ENCODE measurements at regions not wholly inside any gene's neighbourhood (a gene's known extent, or its start where the extent isn't known, plus 50 kb on each side); places are given as distances from the start of the nearest gene placed in this dataset.

- no peak for TF ChIP-seq CTCF (IDR thresholded peaks at IDR 0.05; ENCODE audit: borderline replicate concordance)
- intact Hi-C loops (cut with micrococcal nuclease), result no loop called here
- H3K4me3 ChIP-seq, result no peak overlapping the region
- DNase-seq, result no peak
- H3K36me3 ChIP-seq, result no peaks in the 10 kb centered on the region
- no peak overlapping the region for H3K27ac ChIP-seq (replicated peaks)
- H3K27me3 ChIP-seq (ENCODE audit: low read depth), result no peaks in the 10 kb centered on the region
- H3K4me1 ChIP-seq, result no peaks in the 10 kb centered on the region
- H3K9me3 ChIP-seq (replicated peaks), result no peaks in the 10 kb centered on the region
These were observed 465.6 kb upstream of the ADGRL4 start for GRCh38 chr1:79472067-79472656.

GRCh38 chr1:79469139-79469538, 462.6 kb upstream of the ADGRL4 start:
- intact Hi-C loops (cut with micrococcal nuclease), result no loop called here
- Histone ChIP-seq H3K36me3 (no peaks in the 10 kb centered on the region), H3K9me3 (replicated peaks) (no peaks in the 10 kb centered on the region), H3K27ac (replicated peaks) (no peak overlapping the region), H3K27me3 (ENCODE audit: low read depth) (no peaks in the 10 kb centered on the region), H3K4me3 (no peak overlapping the region), H3K4me1 (no peaks in the 10 kb centered on the region)
- no peak for TF ChIP-seq CTCF (IDR thresholded peaks at IDR 0.05; ENCODE audit: borderline replicate concordance)
- DNase-seq, result no peak

GRCh38 chr1:79460773-79461436, 454.4 kb upstream of the ADGRL4 start:
- no peaks in the 10 kb centered on the region for H3K36me3 ChIP-seq
- no peak overlapping the region for H3K27ac ChIP-seq (replicated peaks)
- DNase-seq, result no peak
- intact Hi-C loops (cut with micrococcal nuclease), result no loop called here
- no peak for TF ChIP-seq CTCF (IDR thresholded peaks at IDR 0.05; ENCODE audit: borderline replicate concordance)
- no peaks in the 10 kb centered on the region for H3K4me1 ChIP-seq
- no peaks in the 10 kb centered on the region for H3K9me3 ChIP-seq (replicated peaks)
- H3K4me3 ChIP-seq, result no peak overlapping the region
- no peaks in the 10 kb centered on the region for H3K27me3 ChIP-seq (ENCODE audit: low read depth)

- H3K36me3 ChIP-seq, result no peaks in the 10 kb centered on the region
- no peak overlapping the region for H3K27ac ChIP-seq (replicated peaks)
- no peak for TF ChIP-seq CTCF (IDR thresholded peaks at IDR 0.05; ENCODE audit: borderline replicate concordance)
- intact Hi-C loops (cut with micrococcal nuclease), result no loop called here
- H3K4me3 ChIP-seq, result no peak overlapping the region
- H3K4me1 ChIP-seq, result no peaks in the 10 kb centered on the region
- DNase-seq, result no peak
- H3K9me3 ChIP-seq (replicated peaks), result no peaks in the 10 kb centered on the region
- H3K27me3 ChIP-seq (ENCODE audit: low read depth), result no peaks in the 10 kb centered on the region
These were observed 451.2 kb upstream of the ADGRL4 start for GRCh38 chr1:79457562-79458224.

GRCh38 chr1:79448426-79448825, 441.9 kb upstream of the ADGRL4 start:
- Histone ChIP-seq H3K4me3 (no peak overlapping the region), H3K27ac (replicated peaks) (no peak overlapping the region), H3K9me3 (replicated peaks) (no peaks in the 10 kb centered on the region), H3K27me3 (ENCODE audit: low read depth) (no peaks in the 10 kb centered on the region), H3K36me3 (no peaks in the 10 kb centered on the region), H3K4me1 (no peaks in the 10 kb centered on the region)
- intact Hi-C loops (cut with micrococcal nuclease), result no loop called here
- no peak for DNase-seq
- no peak for TF ChIP-seq CTCF (IDR thresholded peaks at IDR 0.05; ENCODE audit: borderline replicate concordance)
